Muscle layer of colon (tissue), 2 donors: ENCODE measurements at regions not wholly inside any gene's neighbourhood (a gene's known extent, or its start where the extent isn't known, plus 50 kb on each side); places are given as distances from the start of the nearest gene placed in this dataset.

ENCODE experiments used
- H3K27ac ChIP-seq: one replicate; pipeline ENCODE4 v1.7.0; 2013; ENCODE audit warnings: low read depth, mild to moderate bottlenecking, low read length, moderate library complexity
- H3K27me3 ChIP-seq, 2 donors: one replicate each; pipeline ENCODE4 v1.7.0; 2013; ENCODE audit warnings: low read length in 2 of 2, mild to moderate bottlenecking in 2 of 2; ENCODE audit not compliant: insufficient read depth in 2 of 2, control insufficient read depth in 1 of 2
- H3K36me3 ChIP-seq: one replicate; pipeline ENCODE4 v1.7.0; 2013; ENCODE audit warnings: mild to moderate bottlenecking, low read length; ENCODE audit not compliant: insufficient read depth
- H3K4me1 ChIP-seq: one replicate; pipeline ENCODE4 v1.7.0; 2013; ENCODE audit warnings: mild to moderate bottlenecking, low read length; ENCODE audit not compliant: insufficient read depth
- H3K4me3 ChIP-seq, 2 donors: one replicate each; pipeline ENCODE4 v1.7.0; 2013; ENCODE audit warnings: low read length in 2 of 2, low read depth in 1 of 2, mild to moderate bottlenecking in 1 of 2, moderate library complexity in 1 of 2
- H3K9ac ChIP-seq: one replicate; pipeline ENCODE4 v1.7.0; 2013; ENCODE audit warnings: low read length
- H3K9me3 ChIP-seq: one replicate; pipeline ENCODE4 v1.7.0; 2013; ENCODE audit warnings: mild to moderate bottlenecking, low read length
- donor health status: abdominal sarcoma.
- donor health status: Adenocarcinoma of cecum.

- peaks cover 4% of the 10 kb centered on the region for H3K4me1 ChIP-seq
- no peak overlapping the region for H3K4me3 ChIP-seq
- no peaks in the 10 kb centered on the region for H3K9me3 ChIP-seq
- no peak overlapping the region for H3K27ac ChIP-seq
- no peaks in the 10 kb centered on the region for H3K27me3 ChIP-seq
- no peak overlapping the region for H3K9ac ChIP-seq
- no peaks in the 10 kb centered on the region for H3K36me3 ChIP-seq
These were observed 68.9 kb upstream of the RNU6-1 start for GRCh38 chr15:67908756-67909155.

- H3K27me3 ChIP-seq: no peaks in the 10 kb centered on the region
- no peak overlapping the region for H3K9ac ChIP-seq
- no peaks in the 10 kb centered on the region for H3K9me3 ChIP-seq
These were observed 71.9 kb upstream of the RNU6-1 start for GRCh38 chr15:67911727-67912126.

GRCh38 chr15:67914028-67914427 lies 74.2 kb upstream of the RNU6-1 start:
- H3K4me1 ChIP-seq: peaks cover 47% of the 10 kb centered on the region
- no peak overlapping the region for H3K9ac ChIP-seq
- H3K36me3 ChIP-seq: no peaks in the 10 kb centered on the region
- H3K4me3 ChIP-seq: no peak overlapping the region
- H3K27me3 ChIP-seq: no peaks in the 10 kb centered on the region
- H3K9me3 ChIP-seq: no peaks in the 10 kb centered on the region
- peak overlapping the region; percentile 74 for H3K27ac ChIP-seq

More at GRCh38 chr15:67911727-67912126, 71.9 kb upstream of the RNU6-1 start:
- Histone ChIP-seq H3K4me3 (no peak overlapping the region), H3K4me1 (peaks cover 30% of the 10 kb centered on the region), H3K36me3 (no peaks in the 10 kb centered on the region), H3K27ac (no peak overlapping the region)

GRCh38 chr15:67914537-67915460 lies 75.0 kb upstream of the RNU6-1 start:
- Histone ChIP-seq H3K9me3 (no peaks in the 10 kb centered on the region), H3K27ac (peak overlapping the region; percentile 74), H3K9ac (peak overlapping the region; percentile 23), H3K27me3 (no peaks in the 10 kb centered on the region), H3K4me3 (peak overlapping the region in 1 of 2 donors; percentile 4), H3K4me1 (peaks cover 47% of the 10 kb centered on the region), H3K36me3 (no peaks in the 10 kb centered on the region)

- H3K9me3 ChIP-seq: no peaks in the 10 kb centered on the region
- H3K27me3 ChIP-seq: no peaks in the 10 kb centered on the region
- H3K9ac ChIP-seq: no peak overlapping the region
- no peaks in the 10 kb centered on the region for H3K36me3 ChIP-seq
- peaks cover 47% of the 10 kb centered on the region for H3K4me1 ChIP-seq
- H3K4me3 ChIP-seq: peak overlapping the region in 1 of 2 donors; percentile 4
- H3K27ac ChIP-seq: peak overlapping the region; percentile 74
These were observed 75.9 kb upstream of the RNU6-1 start for GRCh38 chr15:67915461-67916374.

- Histone ChIP-seq H3K9me3 (no peaks in the 10 kb centered on the region), H3K9ac (peak overlapping the region; percentile 4), H3K27ac (peak overlapping the region; percentile 57), H3K4me1 (peaks cover 44% of the 10 kb centered on the region), H3K27me3 (no peaks in the 10 kb centered on the region), H3K36me3 (no peaks in the 10 kb centered on the region), H3K4me3 (no peak overlapping the region)
These were observed 76.7 kb upstream of the RNU6-1 start for GRCh38 chr15:67916565-67916964.

- peaks cover 43% of the 10 kb centered on the region for H3K4me1 ChIP-seq
These were observed 77.2 kb upstream of the RNU6-1 start for GRCh38 chr15:67917037-67917436.

GRCh38 chr15:67917636-67918035 lies 77.8 kb upstream of the RNU6-1 start:
- peaks cover 43% of the 10 kb centered on the region for H3K4me1 ChIP-seq
- peak overlapping the region; percentile 57 for H3K27ac ChIP-seq
- H3K9ac ChIP-seq: no peak overlapping the region

More at GRCh38 chr15:67917037-67917436, 77.2 kb upstream of the RNU6-1 start:
- no peaks in the 10 kb centered on the region for H3K27me3 ChIP-seq
- no peak overlapping the region for H3K4me3 ChIP-seq
- H3K36me3 ChIP-seq: no peaks in the 10 kb centered on the region
- H3K27ac ChIP-seq: peak overlapping the region; percentile 57
- no peaks in the 10 kb centered on the region for H3K9me3 ChIP-seq
- H3K9ac ChIP-seq: no peak overlapping the region

GRCh38 chr15:67918205-67918861 lies 78.5 kb upstream of the RNU6-1 start:
- Histone ChIP-seq H3K4me1 (peaks cover 48% of the 10 kb centered on the region), H3K36me3 (no peaks in the 10 kb centered on the region), H3K9ac (no peak overlapping the region), H3K27me3 (no peaks in the 10 kb centered on the region), H3K27ac (peak overlapping the region; percentile 14), H3K4me3 (no peak overlapping the region), H3K9me3 (no peaks in the 10 kb centered on the region)

More at GRCh38 chr15:67917636-67918035, 77.8 kb upstream of the RNU6-1 start:
- H3K4me3 ChIP-seq: no peak overlapping the region
- H3K27me3 ChIP-seq: no peaks in the 10 kb centered on the region
- no peaks in the 10 kb centered on the region for H3K9me3 ChIP-seq
- no peaks in the 10 kb centered on the region for H3K36me3 ChIP-seq

GRCh38 chr15:67920524-67921240 lies 80.8 kb upstream of the RNU6-1 start:
- Histone ChIP-seq H3K27ac (no peak overlapping the region), H3K9me3 (no peaks in the 10 kb centered on the region), H3K9ac (no peak overlapping the region), H3K27me3 (no peaks in the 10 kb centered on the region), H3K4me3 (no peak overlapping the region), H3K4me1 (peaks cover 42% of the 10 kb centered on the region), H3K36me3 (no peaks in the 10 kb centered on the region)
